ENCODE measurements at regions not wholly inside any gene's neighbourhood (a gene's known extent, or its start where the extent isn't known, plus 50 kb on each side); places are given as distances from the start of the nearest gene placed in this dataset.

GRCh38 chr10:113219446-113219845 is 269.4 kb downstream of the TCF7L2 start:
- TF ChIP-seq CTCF (conservative IDR thresholded peaks at IDR 0.05 in 1 of 2, IDR thresholded peaks at IDR 0.05 in 1 of 2; ENCODE audit: low read depth in 1 of 2, low read length in 2 of 2): no peak
- TF ChIP-seq EZH2 (IDR thresholded peaks at IDR 0.05; ENCODE audit: low read length, missing control alignments): no peak

Data from fibroblast of lung (primary cell).